Spleen (tissue), 7 donors: ENCODE measurements at regions not wholly inside any gene's neighbourhood (a gene's known extent, or its start where the extent isn't known, plus 50 kb on each side); places are given as distances from the start of the nearest gene placed in this dataset.

Source experiments
- POLR2A ChIP-seq, 3 donors: fragments of 450-650 bp; IDR thresholded peaks; one replicate each; pipeline ENCODE4 v1.5.1; 2017; ENCODE audit warnings: antibody characterized with exemption in 3 of 3, mild to moderate bottlenecking in 1 of 3
- POLR2AphosphoS5 ChIP-seq, 3 donors: sonication (generic); formaldehyde crosslinking; IDR thresholded peaks; one replicate each; pipeline ENCODE4 v1.5.1; 2017; ENCODE audit warnings: antibody characterized with exemption in 3 of 3
- TF ChIP-seq, protein P1 (sequence below), 11 experiments: fragments of 200-600 bp in 7 of 11; fragments of 450-650 bp in 4 of 11; sonication (generic) in 4 of 11; IDR thresholded peaks in 8 of 11; conservative IDR thresholded peaks in 3 of 11; 1 replicate in 7 of 11; 2 replicates in 4 of 11; pipeline versions ENCODE4 v1.4.0 to v1.8.0; 2016 to 2021; ENCODE audit warnings: antibody characterized with exemption in 11 of 11, inconsistent platforms in 4 of 11, mild to moderate bottlenecking in 1 of 11
- donor health status: DM: no; HTN: no; CAD: no; lungs with moderate emphysema.
- donor health status: DM: no; HTN: no; CAD: no.
- donor health status: DM: no; HTN: no; CAD: no.

DNA sequence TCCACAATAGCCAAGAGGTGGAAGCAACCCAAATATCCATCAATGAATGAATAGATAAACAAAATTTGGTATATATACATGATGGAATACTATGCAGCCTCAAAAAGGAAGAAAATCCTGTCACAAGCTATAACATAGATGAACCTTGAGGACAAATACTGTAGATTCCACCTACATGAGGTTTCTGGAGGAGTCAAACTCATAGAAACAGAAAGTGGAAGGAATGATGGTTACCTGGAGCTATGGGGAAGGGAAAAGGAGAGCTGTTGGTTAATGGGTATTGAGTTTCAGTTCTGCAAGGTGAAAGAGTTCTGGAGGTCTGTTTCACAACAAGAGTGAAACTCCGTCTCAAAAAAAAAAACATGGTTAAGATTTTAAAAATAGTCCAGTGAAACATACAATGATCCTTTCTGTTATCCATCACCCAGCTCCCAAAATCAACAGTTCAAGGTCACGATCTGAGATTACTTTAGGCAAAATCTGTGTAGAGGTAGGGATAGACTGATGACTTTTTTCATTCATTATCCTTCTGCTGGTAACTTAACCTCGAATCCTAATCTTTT, 80.8 kb upstream of the HNRNPU start:
- TF ChIP-seq, protein P1, sequence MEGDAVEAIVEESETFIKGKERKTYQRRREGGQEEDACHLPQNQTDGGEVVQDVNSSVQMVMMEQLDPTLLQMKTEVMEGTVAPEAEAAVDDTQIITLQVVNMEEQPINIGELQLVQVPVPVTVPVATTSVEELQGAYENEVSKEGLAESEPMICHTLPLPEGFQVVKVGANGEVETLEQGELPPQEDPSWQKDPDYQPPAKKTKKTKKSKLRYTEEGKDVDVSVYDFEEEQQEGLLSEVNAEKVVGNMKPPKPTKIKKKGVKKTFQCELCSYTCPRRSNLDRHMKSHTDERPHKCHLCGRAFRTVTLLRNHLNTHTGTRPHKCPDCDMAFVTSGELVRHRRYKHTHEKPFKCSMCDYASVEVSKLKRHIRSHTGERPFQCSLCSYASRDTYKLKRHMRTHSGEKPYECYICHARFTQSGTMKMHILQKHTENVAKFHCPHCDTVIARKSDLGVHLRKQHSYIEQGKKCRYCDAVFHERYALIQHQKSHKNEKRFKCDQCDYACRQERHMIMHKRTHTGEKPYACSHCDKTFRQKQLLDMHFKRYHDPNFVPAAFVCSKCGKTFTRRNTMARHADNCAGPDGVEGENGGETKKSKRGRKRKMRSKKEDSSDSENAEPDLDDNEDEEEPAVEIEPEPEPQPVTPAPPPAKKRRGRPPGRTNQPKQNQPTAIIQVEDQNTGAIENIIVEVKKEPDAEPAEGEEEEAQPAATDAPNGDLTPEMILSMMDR (IDR thresholded peaks at IDR 0.05 in 8 of 11, conservative IDR thresholded peaks at IDR 0.05 in 3 of 11), result no peak
- no peak for TF ChIP-seq POLR2A (IDR thresholded peaks at IDR 0.05)
- TF ChIP-seq POLR2AphosphoS5 (IDR thresholded peaks at IDR 0.05), result no peak
